HT1080 (cell line): ENCODE measurements at regions not wholly inside any gene's neighbourhood (a gene's known extent, or its start where the extent isn't known, plus 50 kb on each side); places are given as distances from the start of the nearest gene placed in this dataset.
"Not testable (repeated sequence)": the region's sequence is repeated elsewhere in the genome, so short reads cannot be mapped to it uniquely, and the experiment has no call there.

ENCODE experiments used
- DNase-seq: peaks from one replicate; pipeline ENCODE4 v3.0.0-alpha.2; 2015; ENCODE audit warnings: low read depth

DNA sequence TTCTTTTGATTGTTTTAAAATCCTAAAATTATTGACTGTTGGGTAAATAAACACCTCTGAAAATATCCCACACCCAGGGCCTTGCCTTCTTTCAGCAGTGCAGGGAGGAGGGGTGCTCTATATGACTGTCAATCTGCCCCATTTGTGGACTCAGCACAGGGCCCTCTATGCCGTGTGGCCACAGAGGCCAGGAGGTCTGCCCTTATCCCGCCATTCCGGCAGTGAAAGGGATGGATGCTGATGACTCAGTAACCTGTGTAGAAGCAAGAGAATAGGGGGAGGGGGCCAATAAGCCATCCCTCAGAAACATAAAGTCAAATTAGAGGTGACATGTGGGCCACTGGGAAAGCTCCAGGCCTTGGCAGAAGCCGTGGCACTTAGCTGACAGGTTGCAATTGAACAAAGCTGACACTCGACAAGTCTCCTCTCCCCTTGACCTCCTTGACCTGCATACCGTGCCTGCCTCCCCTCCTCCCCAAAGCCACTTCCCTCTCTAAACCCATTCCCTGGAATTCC is 281.4 kb upstream of the DYNLRB2 start:
- DNase-seq: peak; percentile 61

DNA sequence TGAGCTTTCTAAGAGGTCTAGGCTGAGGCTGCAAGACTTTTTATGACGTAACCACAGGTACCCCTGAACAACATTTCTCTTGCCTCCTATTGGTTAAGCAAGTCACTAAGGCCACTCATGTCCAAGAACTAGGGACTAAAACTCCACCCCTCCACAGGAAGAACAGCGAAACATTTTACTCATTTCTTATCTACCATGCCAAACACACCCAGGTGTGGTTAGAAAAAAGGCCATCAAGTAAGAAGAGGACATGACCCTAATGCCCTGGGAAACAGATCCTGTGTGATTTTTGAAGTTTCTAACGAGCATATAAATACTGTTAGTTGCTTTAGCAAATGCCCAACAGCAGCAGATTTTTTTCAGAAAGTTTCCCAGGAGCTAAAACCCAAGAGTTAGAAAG is 282.4 kb upstream of the DYNLRB2 start:
- DNase-seq: no peak

DNA sequence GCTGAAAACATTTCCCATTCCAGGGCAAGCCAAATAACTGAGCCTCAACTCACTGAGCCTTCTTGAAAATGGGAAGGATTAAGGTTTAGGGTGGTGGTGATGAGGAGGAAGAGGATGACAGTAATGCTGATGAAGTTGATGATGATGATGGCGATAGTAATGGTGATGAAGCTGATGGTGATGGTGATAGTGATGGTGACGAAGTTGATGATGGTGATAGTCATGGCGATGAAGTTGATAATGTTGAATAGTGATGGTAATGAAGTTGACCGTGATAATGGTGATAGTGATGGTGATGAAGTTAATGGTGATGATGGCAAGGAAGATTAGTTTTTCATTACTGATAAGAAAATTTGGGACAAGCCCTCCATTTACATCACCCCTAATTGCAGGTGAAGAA is 285.8 kb upstream of the DYNLRB2 start:
- DNase-seq: no peak

DNA sequence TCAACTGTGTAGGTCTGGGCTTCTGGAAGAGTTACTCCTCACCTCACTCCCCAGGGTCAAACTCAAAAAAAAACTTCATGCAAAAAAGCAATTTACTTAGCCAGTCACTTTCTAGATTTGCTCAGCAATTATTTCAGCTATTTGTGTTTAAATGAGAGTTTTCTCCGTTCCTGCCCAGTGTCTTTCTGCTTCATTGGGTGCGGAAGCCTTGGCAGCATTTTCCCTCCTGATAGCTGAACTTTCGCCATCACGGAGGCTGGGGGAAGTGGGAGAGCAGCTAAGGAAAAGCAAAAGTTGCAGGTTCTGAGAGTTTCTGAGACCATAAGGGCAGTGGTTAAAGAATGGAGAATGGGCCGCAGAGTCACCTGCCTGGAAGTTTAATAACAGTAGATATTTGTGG is 287.1 kb upstream of the DYNLRB2 start:
- DNase-seq: no peak

DNA sequence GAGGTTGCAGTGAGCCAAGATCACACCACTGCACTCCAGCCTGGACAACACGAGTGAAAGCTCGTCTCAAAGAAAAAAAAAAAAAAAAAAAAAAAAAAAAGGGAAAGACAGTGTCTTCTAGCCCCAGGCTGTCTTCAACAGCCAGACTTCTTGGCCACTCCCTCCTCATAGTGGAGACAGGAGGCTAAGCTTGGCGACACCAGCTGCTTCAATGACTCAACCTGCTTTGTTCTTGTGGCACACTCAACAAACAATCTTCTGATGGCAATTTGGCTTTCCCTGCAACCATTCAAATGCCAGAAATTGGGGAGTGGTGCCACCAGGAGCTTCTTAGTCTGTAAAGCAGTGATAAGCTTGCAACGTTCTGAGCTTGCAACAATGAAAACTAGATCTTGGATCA is 290.4 kb upstream of the DYNLRB2 start:
- peak; percentile 42 for DNase-seq

DNA sequence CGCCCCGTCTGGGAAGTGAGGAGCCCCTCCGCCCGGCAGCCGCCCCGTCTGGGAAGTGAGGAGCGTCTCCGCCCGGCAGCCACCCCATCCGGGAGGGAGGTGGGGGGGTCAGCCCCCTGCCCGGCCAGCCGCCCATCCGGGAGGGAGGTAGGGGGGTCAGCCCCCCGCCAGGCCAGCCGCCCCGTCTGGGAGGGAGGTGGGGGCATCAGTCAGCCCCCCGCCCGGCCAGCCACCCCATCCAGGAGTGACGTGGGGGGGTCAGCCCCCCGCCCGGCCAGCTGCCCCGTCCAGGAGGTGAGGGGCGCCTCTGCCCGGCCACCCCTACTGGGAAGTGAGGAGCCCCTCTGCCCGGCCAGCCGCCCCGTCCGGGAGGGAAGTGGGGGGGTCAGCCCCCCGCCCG is 297.5 kb upstream of the DYNLRB2 start:
- not testable (repeated sequence) for DNase-seq

DNA sequence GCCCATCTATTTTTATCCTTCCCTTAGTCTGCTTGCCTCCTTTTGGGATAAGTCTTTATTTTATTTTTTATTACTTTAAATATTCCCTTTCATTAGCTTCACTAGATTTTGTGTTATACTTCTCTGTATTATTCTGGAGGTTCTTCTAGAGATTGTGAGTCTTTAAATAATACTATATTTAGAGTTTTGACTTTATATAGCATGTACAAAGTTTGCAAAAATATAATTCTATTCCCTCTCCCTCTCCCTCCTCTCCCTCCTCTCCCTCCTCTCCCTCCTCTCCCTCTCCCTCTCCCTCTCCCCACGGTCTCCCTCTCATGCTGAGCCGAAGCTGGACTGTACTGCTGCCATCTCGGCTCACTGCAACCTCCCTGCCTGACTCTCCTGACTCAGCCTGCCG is 298.5 kb upstream of the DYNLRB2 start:
- not testable (repeated sequence) for DNase-seq

DNA sequence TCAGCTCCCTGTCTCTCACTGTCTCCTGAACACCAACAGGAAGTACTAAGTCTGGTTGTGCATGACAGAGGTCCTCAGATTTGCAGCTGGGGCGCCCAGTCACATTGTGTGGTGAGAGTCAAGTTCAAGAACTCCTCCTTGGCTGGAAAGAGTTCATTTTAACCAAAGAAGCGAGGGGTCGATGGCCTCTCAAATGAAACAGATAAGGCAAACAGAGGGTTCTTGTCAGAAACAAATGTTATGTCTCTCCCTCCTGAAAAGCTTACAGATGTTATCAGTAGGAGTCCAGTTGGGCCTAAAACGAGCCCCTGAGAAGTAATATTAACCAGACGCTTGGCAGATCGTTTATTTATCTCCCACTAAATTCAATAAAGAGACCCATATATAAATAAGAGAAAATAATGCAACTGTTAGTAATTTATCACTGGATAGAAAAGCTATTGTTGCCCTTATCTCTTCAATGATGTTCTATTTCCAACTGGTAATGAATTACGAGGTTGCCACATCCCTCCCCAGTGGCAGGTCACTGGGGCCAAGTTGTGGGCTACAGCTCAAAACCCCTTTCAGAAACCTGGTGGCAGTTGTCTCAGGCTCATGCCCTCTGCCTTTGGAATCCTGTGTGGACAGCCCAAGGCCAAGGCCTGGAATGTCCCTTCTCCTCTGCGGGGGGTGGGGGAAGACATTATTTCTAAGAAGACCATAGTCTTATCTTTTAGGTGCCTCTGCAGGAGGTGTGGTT is 307.5 kb upstream of the DYNLRB2 start:
- no peak for DNase-seq

DNA sequence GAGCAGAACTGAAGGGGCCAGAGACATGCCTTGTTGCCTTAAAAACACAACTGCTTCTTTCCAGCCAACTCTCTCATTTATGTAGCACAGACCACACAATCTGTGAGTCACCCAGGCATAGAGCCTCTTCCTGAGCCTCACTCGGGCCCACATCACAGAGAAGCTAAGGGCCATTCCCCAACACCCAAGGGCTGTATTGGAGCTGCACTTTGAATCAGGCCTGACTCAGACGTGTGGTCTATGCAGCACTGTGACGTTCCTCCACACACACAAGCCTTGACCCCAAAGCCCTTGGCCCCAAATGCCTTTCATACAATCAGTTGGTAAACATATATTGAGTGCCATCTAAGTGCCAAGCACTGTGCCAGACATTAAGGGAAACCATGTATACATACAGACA is 308.9 kb upstream of the DYNLRB2 start:
- DNase-seq: peak; percentile 97

DNA sequence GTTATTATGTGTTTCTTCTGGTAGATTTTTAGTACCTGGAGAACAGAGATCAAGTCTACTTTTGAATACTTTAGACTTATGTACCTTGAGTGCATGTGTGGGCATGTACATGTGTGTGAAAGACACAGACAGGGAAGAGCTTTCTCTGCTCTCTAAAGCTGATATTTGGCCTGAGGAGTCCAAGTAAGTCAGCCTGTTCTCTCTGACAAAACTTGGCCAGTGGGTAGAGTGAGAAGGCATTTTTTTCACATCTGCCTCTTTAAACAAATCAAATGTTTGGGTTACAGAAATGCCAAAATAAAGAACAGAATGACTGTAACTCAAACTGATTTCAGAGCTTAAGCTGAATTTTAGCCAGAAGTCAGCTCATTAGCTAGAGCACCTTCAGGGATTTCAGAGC is 309.7 kb upstream of the DYNLRB2 start:
- DNase-seq: no peak

DNA sequence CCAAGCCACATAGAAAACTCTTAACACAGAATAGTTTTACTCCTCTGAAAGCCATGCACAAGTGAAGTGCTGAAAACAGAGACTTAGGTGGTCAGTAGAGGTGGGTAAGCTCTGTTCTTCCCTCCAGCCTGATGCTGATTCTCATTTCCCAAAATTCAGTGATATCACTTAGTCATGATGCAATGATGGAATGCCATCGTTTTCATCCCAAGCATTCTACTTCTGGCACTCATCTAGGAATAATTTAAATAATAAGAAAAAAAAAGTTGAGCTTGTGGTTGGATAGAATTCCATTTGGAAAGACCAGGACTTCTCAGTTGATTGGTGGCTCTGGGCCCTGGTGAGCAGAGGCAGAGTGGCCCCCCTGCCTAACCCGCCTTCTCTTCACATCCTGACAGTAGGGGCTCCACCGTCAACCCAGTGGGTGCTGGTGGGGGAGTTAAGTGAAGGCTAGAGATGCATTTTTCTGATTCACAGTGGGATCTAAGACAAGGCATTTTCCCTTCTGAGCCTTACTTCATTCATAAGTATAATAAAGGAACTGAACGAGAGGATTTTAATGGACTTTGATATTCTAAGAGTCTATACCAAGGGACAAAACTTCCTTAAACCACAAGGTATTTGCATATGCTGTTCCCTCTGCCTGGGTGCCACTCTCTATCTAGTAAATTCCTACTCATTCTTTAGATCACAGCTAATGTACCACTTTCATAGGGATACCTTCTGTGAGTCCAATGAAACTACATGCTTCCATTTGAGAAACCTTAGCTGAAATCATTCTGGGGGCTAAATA is 310.3 kb upstream of the DYNLRB2 start:
- no peak for DNase-seq

DNA sequence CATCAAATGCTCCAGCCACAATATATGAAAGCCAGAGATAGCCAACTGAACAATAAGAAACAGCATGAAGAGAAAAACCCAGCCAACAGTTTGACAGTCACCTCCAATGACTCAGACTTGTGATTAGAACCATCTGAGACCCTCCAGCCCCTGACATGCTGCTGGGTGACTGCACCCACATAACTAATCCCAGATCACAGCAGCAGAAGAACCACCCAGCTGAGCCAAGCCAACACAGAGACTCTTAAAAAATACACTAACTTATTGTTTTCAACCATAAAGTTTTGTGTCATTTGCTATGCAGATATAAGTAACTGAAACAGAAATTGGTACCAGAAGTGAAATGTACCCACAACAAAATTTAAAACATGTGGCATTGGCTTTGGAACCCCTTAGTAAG is 314.3 kb upstream of the DYNLRB2 start:
- DNase-seq: no peak

DNA sequence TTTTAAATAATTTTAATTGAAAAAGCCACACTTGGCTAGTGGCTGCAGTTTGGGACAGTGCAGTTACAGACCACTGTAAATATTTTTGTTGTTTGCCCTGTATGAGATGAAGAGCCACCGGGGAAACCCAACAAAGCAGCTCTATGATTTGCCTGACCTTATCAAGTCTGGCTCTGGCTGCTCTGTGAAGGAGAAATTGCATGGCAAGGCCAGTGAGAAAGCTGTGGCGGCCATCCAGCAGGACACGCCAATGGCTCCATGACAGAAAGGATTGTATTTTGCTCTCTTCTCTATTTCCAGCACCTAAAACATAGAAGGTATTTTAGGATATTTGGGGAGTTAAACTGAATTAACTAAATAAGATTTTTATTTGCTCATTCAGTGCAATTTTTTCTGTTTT is 330.0 kb upstream of the DYNLRB2 start:
- no peak for DNase-seq

DNA sequence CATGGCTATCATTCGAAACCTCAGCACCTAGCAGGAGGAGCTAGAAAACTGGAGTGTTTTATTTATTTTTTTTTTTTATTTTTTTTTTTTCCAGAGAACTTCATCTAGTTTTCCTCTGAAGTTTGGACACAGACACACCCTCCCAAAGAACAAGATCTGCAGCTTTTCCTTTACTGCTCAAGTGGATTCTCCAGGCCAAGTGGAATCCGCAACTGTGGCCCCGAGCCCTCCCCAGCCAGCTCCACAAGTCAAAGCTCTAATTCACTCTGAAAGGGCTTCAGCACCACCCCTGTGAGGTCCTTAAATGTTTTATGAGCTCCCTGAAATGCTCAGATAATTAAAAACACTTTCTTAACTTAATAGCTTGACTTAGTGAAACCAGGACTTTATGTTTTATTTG is 332.1 kb upstream of the DYNLRB2 start:
- DNase-seq: no peak

DNA sequence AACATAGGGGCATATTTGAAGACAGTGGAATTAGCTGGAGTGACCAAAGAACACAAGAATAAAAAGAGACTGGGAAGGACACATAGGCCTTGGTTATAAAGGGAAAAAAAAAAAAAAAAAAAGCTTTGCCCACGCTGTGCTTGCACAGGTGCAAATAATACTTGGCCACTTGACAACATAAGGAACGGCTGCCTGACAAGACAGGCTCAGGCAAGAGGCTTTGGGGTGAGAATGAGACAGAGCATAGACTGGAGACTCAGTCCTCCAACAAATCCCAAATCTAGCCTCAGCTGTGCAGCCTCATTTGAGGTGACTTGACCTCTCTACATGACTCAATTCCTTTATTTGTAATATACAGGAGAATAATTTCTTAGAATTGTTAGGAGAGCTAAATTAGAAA is 332.8 kb upstream of the DYNLRB2 start:
- no peak for DNase-seq

DNA sequence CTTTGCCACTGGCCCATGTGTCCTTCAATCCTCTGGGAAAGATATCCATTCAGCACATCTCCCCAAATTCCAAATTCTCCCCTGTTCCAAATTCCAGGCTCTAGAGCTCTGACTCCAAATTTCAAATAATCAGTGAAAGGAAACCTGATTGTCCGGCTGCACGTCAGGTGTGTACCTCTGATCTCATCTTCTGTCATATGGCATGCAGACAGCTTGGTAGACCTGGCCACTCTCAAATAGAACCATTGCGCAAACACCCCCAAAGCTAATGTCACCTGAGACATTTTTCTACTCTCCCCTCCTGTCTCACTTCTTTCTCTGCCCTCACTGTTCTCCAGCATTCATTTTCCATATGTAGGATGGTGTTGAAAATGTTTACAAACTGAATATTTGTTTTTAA is 337.0 kb upstream of the DYNLRB2 start:
- no peak for DNase-seq

DNA sequence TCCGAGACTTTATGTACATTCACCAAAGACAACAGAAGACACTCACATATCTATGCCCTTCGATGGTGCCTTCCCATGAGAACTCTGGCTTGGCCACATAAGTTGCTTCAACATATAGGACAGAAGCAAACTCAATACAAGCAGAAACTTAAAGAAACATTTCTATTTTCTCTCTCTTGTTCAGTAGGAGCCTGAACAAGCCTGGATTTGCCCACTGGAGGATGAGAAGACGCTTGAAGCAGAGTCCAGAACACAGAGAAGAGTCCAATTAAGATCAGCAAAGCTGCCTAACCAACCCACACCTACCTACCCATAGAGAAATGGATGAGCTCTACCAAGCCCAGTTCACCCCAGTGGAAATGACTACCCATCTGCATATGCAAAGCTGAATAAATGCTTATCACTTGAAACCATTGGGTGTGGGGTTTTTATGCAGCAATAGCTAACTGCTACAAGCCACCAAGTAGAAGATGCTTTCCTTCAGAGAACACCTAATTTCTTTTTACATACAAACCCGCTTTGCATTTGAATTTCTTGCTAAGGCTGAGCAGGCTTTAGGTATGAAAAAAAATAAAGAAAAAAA is 337.9 kb upstream of the DYNLRB2 start:
- DNase-seq: no peak

DNA sequence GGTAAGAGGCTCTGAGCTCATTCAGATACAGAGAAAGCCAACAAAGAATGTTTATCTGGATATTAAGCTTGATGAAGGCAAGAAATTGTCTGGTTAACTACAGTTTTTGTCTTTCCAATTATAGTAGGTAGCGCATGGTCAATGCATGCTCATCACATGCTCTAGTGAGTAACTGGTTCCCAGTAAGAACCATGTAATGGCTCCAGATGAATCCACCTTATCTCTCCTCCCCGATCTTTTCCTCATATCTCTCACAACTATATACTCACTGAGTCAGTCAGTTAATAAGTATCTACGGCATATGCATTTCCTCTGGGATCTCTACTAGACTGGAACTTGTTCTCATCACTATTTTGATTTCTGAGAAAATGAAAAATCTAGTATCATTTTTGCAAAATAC is 340.7 kb upstream of the DYNLRB2 start:
- DNase-seq: no peak

DNA sequence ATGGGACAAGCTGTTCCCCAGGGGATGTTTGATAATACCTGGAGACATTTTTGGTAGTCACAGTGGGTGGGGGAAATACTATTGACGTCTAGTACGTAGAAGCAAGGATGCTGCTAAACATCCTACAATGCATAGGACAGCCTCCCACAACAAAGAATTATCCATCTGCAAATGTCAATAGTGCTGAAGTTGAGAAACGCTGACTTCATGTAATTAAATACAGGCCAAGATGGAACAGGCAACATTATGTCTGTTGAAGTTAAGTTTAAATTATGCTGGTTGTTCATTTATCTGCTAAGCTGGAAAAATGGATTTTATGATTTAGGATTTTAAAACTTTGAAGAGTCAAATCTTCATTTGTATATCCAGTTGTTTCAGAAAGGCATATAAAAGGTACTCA is 341.2 kb upstream of the DYNLRB2 start:
- DNase-seq: no peak

DNA sequence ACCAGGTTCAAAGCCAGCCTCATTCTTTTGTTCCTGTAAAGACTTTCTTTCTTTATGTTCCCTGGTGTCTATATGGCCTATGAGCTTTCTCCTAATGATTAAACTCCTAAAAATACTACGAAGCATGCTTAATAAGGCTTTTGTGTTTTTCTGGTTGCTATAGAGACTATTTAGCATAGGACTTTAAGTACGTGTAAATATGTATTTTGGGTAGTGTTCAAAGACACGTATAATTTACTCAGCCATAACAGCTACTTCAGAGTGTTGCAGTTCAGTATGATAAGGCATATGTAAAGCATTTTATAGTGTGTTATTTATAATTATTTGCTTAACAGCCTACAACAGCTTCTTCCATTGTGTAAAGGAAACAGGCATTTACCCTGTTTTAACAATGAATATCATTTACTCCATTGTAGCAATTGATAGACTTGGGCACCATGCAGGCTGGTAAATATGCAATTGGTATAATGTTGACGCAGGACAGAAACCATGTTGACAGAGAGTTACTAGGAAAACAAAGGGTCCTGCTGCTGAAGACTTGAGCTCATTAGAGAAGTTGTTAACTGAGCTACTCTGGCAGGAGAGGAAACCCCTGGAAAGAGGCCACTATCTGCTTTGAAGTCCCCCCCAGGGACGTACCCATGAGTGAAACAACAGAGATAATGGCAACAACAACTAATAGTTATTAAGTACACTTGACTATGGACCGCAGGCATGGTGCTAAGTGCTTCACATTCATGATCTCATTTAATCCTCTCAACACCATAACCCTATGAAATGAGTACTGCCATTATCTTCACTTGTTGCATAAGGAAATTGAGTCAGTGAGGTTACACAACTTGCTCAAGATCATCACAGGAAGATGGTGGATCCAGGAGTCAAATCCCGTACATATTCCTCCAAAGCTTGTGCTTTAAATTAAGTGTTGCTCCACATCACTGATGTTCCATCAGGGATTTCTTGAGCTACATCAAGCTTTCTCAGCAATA is 342.2 kb upstream of the DYNLRB2 start:
- no peak for DNase-seq

DNA sequence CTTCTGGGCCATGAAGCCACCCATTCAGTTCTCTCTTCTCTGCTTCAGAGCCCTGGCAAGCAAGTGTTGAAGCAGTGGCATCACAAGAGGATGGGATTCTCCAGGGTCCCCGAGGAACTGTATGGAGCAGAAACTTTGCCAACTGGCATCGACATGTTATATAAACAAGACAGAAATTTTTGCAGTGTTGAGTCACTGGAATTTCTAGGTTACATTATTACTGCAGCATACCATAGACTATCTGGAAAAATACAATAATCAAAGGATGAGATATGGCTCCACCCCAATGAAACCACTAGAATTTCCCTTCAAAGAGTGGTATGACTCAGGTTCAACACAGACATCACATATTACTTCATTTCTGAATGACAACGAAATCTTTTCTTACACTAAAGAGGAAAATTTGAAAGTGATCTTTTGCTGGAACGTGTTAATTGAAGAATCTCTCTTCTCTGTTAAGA is 343.0 kb upstream of the DYNLRB2 start:
- peak; percentile 94 for DNase-seq
